DMS153 treated with DMSO at 0.1 percent for 48 hours (cell line): ENCODE measurements at regions not wholly inside any gene's neighbourhood (a gene's known extent, or its start where the extent isn't known, plus 50 kb on each side); places are given as distances from the start of the nearest gene placed in this dataset.

Source experiments
- DNase-seq: peaks from one replicate; lab custom pipeline; 2025; ENCODE audit not compliant: unreplicated experiment; lab: John Stamatoyannopoulos, UW

GRCh38 chr20:17858450-17859001 is 110.1 kb downstream of the SNX5 start:
- DNase-seq: no peak

GRCh38 chr20:17857639-17858449 is 110.8 kb downstream of the SNX5 start:
- no peak for DNase-seq

GRCh38 chr20:17856837-17857605 is 111.6 kb downstream of the SNX5 start:
- DNase-seq: no peak

- peak; percentile 66 for DNase-seq
These were observed 112.5 kb downstream of the SNX5 start for GRCh38 chr20:17856024-17856564.

- DNase-seq: peak; percentile 20
These were observed 114.2 kb downstream of the SNX5 start for GRCh38 chr20:17854307-17854903.

GRCh38 chr20:17852323-17852722 is 116.3 kb downstream of the SNX5 start:
- DNase-seq: no peak

- DNase-seq: no peak
These were observed 117.9 kb downstream of the SNX5 start for GRCh38 chr20:17850684-17851026.

GRCh38 chr20:17849901-17850683 is 118.5 kb downstream of the SNX5 start:
- DNase-seq: no peak

- no peak for DNase-seq
These were observed 119.3 kb downstream of the SNX5 start for GRCh38 chr20:17849138-17849900.

GRCh38 chr20:17848249-17849048 is 120.1 kb downstream of the SNX5 start:
- peak; percentile 7 for DNase-seq

- DNase-seq: no peak
These were observed 122.7 kb downstream of the SNX5 start for GRCh38 chr20:17845701-17846475.

GRCh38 chr20:17844549-17845298 is 123.9 kb downstream of the SNX5 start:
- DNase-seq: no peak

- DNase-seq: no peak
These were observed 124.5 kb downstream of the SNX5 start for GRCh38 chr20:17844133-17844429.

GRCh38 chr20:17843246-17844132 is 125.1 kb downstream of the SNX5 start:
- no peak for DNase-seq

- no peak for DNase-seq
These were observed 126.8 kb downstream of the SNX5 start for GRCh38 chr20:17841751-17842215.

GRCh38 chr20:17840423-17840822 is 128.2 kb downstream of the SNX5 start:
- DNase-seq: no peak

- DNase-seq: no peak
These were observed 129.7 kb downstream of the SNX5 start for GRCh38 chr20:17838921-17839320.
